SK-N-SH (cell line): ENCODE measurements at regions not wholly inside any gene's neighbourhood (a gene's known extent, or its start where the extent isn't known, plus 50 kb on each side); places are given as distances from the start of the nearest gene placed in this dataset.

Experiments
- CTCF ChIA-PET: fragments of 300-600, 350-600 bp; formaldehyde crosslinking; extraction: SDS; loops from one replicate; lab custom pipeline; 2021; lab: Yijun Ruan, JAX
- POLR2A ChIA-PET: fragments of 350-600 bp; sonication (Branson Sonifier 250); formaldehyde crosslinking; extraction: SDS; loops from one replicate; lab custom pipeline; 2020; ENCODE audit warnings: antibody characterized with exemption, inconsistent platforms; lab: Yijun Ruan, JAX
- DNase-seq: peaks from one replicate; pipeline ENCODE4 v3.0.0; 2012
- H2AFZ ChIP-seq: fragments of 200-600 bp; sonication (generic); 2 replicates; pipeline ENCODE4 v1.8.1; 2016; ENCODE audit warnings: antibody characterized with exemption, mild to moderate bottlenecking, low read depth
- H3F3A ChIP-seq: fragments of 200-600 bp; sonication (generic); replicated peaks from 2 replicates; pipeline ENCODE3; 2016; ENCODE audit warnings: antibody characterized with exemption, mild to moderate bottlenecking; ENCODE audit not compliant: insufficient read depth
- H3K27ac ChIP-seq, 2 experiments: fragments of 200-500 bp in 1 of 2; fragments of 200-600 bp in 1 of 2; sonication (Bioruptor generic) in 1 of 2; sonication (generic), shearing (Covaris generic) in 1 of 2; 2 replicates each; pipeline versions ENCODE4 v1.5.1 to v1.6.1; 2014 to 2016; ENCODE audit warnings: low read depth in 2 of 2, inconsistent platforms in 1 of 2, low read length in 1 of 2, mild to moderate bottlenecking in 1 of 2, mixed read lengths in 1 of 2
- H3K27me3 ChIP-seq: fragments of 200-600 bp; sonication (generic), shearing (Covaris generic); 2 replicates; pipeline ENCODE4 v1.6.1; 2016; ENCODE audit warnings: mixed run types; ENCODE audit not compliant: insufficient read depth
- H3K36me3 ChIP-seq, 2 experiments: fragments of 200-500 bp in 1 of 2; fragments of 200-600 bp in 1 of 2; sonication (Bioruptor generic) in 1 of 2; sonication (generic) in 1 of 2; replicated peaks in 1 of 2; 2 replicates each; pipeline versions ENCODE3 to v1.5.1; 2014 to 2016; ENCODE audit warnings: low read length in 1 of 2, mild to moderate bottlenecking in 1 of 2; ENCODE audit not compliant: insufficient read depth in 2 of 2, control insufficient read depth in 1 of 2
- H3K4me1 ChIP-seq, 2 experiments: fragments of 200-500 bp in 1 of 2; fragments of 200-600 bp in 1 of 2; sonication (Bioruptor generic) in 1 of 2; sonication (generic), shearing (Covaris generic) in 1 of 2; 2 replicates each; pipeline versions ENCODE4 v1.5.1 to v1.6.1; 2014 to 2016; ENCODE audit warnings: low read depth in 1 of 2, low read length in 1 of 2, mixed run types in 1 of 2; ENCODE audit not compliant: insufficient read depth in 2 of 2, control insufficient read depth in 1 of 2
- H3K4me2 ChIP-seq: fragments of 200-600 bp; sonication (generic), shearing (Covaris generic); 2 replicates; pipeline ENCODE4 v1.6.1; 2017; ENCODE audit warnings: mixed run types
- H3K4me3 ChIP-seq, 2 experiments: fragments of 200-500 bp in 1 of 2; fragments of 200-600 bp in 1 of 2; sonication (Bioruptor generic) in 1 of 2; sonication (generic), shearing (Covaris generic) in 1 of 2; 2 replicates each; pipeline versions ENCODE4 v1.5.1 to v1.8.1; 2014 to 2016; ENCODE audit warnings: low read depth in 2 of 2, inconsistent platforms in 1 of 2, low read length in 1 of 2, mild to moderate bottlenecking in 1 of 2, mixed read lengths in 1 of 2, moderate library complexity in 1 of 2
- H3K79me2 ChIP-seq: fragments of 200-600 bp; sonication (generic); 2 replicates; pipeline ENCODE4 v1.8.1; 2017; ENCODE audit warnings: mild to moderate bottlenecking; ENCODE audit not compliant: insufficient read depth
- H3K9ac ChIP-seq: fragments of 200-600 bp; sonication (generic); 2 replicates; pipeline ENCODE4 v1.6.1; 2017; ENCODE audit warnings: mixed run types
- H3K9me2 ChIP-seq: fragments of 200-600 bp; sonication (generic); 2 replicates; pipeline ENCODE4 v1.6.1; 2017; ENCODE audit warnings: mixed run types
- H3K9me3 ChIP-seq: fragments of 200-600 bp; sonication (generic); 2 replicates; pipeline ENCODE4 v1.6.1; 2017; ENCODE audit warnings: mixed run types, mild to moderate bottlenecking, moderate library complexity
- H4K20me1 ChIP-seq: fragments of 200-600 bp; sonication (generic); 2 replicates; pipeline ENCODE4 v1.6.1; 2017; ENCODE audit warnings: mild to moderate bottlenecking, mixed run types; ENCODE audit not compliant: insufficient read depth
- CHD2 ChIP-seq: fragments of 150-350 bp; IDR thresholded peaks from 2 replicates; pipeline ENCODE4 v1.6.1; 2018; ENCODE audit warnings: low read length; ENCODE audit not compliant: partially characterized antibody
- ELF1 ChIP-seq: IDR thresholded peaks from 2 replicates; pipeline ENCODE4 v1.4.0; 2012
- FOSL2 ChIP-seq: IDR thresholded peaks from 2 replicates; pipeline ENCODE4 v1.4.0; 2012; ENCODE audit warnings: low read depth, mild to moderate bottlenecking, moderate library complexity, borderline replicate concordance
- GATA2 ChIP-seq: sonication (generic); formaldehyde crosslinking; IDR thresholded peaks from 2 replicates; pipeline ENCODE4 v1.5.0; 2020; ENCODE audit warnings: mild to moderate bottlenecking, missing genetic modification reagents
- JUND ChIP-seq: IDR thresholded peaks from 2 replicates; pipeline ENCODE4 v1.4.0; 2012
- MEF2A ChIP-seq: IDR thresholded peaks from 2 replicates; pipeline ENCODE4 v1.4.0; 2012; ENCODE audit warnings: low read depth, borderline replicate concordance
- MXI1 ChIP-seq: IDR thresholded peaks from 2 replicates; pipeline ENCODE4 v1.6.1; 2012; ENCODE audit warnings: mild to moderate bottlenecking, low read depth, low read length, improper control_type of control experiment
- POLR2AphosphoS5 ChIP-seq: IDR thresholded peaks from 2 replicates; pipeline ENCODE4 v1.6.1; 2012; ENCODE audit warnings: low read depth, low read length
- RAD21 ChIP-seq: IDR thresholded peaks from 2 replicates; pipeline ENCODE4 v1.6.1; 2012; ENCODE audit warnings: mild to moderate bottlenecking, low read length
- RFX5 ChIP-seq: IDR thresholded peaks from 2 replicates; pipeline ENCODE4 v1.6.1; 2012; ENCODE audit warnings: mild to moderate bottlenecking, improper control_type of control experiment, low read length
- SIN3A ChIP-seq: IDR thresholded peaks from 2 replicates; pipeline ENCODE4 v1.6.1; 2012; ENCODE audit warnings: low read depth, mild to moderate bottlenecking, low read length, moderate library complexity, borderline replicate concordance
- SMC3 ChIP-seq: IDR thresholded peaks from 2 replicates; pipeline ENCODE4 v1.6.1; 2012; ENCODE audit warnings: low read depth, low read length, improper control_type of control experiment
- TAF1 ChIP-seq: IDR thresholded peaks from 2 replicates; pipeline ENCODE4 v1.6.1; 2012; ENCODE audit warnings: low read depth, mild to moderate bottlenecking, low read length, moderate library complexity, borderline replicate concordance
- WGBS: methylation state at CpG from one replicate; pipeline ENCODE4 v1.1.6; 2017; ENCODE audit warnings: low lambda C conversion rate; 5-methylcytosine and 5-hydroxymethylcytosine counted together
- TF ChIP-seq, protein P1 (sequence below): fragments of 150-350 bp; IDR thresholded peaks from 2 replicates; pipeline ENCODE4 v1.6.1; 2016; ENCODE audit warnings: mild to moderate bottlenecking, low read depth, low read length
- TF ChIP-seq, protein P2 (sequence below): IDR thresholded peaks from 2 replicates; pipeline ENCODE4 v1.6.1; 2012; ENCODE audit warnings: mild to moderate bottlenecking, low read depth, low read length, moderate library complexity
- TF ChIP-seq, protein P3 (sequence below): IDR thresholded peaks from 2 replicates; pipeline ENCODE4 v1.4.0; 2012; ENCODE audit warnings: low read depth, borderline replicate concordance

DNA sequence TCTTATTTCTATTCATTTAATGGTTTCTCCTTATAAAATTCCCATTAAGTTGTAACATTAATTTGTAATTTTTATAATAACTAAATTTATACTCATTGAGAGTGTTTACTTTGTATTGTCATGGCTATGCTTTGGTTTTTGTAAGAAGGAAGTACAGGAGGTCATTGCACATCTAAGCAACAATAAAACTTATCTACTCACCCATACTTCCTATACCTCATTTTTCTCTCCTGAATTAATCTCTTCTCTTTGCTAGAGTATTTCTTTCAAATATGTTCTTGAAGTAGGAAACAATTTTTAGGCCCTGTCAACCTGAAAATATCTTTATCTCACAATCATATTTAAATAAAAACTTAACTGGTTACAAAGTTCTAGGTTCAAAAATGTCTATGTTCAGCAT is 95.4 kb upstream of the WDR11 start:
- no peaks in the 10 kb centered on the region for H3K4me1 ChIP-seq
- no peak overlapping the region for H3K4me2 ChIP-seq
- H3F3A ChIP-seq, result no peaks in the 10 kb centered on the region
- TF ChIP-seq, protein P1, sequence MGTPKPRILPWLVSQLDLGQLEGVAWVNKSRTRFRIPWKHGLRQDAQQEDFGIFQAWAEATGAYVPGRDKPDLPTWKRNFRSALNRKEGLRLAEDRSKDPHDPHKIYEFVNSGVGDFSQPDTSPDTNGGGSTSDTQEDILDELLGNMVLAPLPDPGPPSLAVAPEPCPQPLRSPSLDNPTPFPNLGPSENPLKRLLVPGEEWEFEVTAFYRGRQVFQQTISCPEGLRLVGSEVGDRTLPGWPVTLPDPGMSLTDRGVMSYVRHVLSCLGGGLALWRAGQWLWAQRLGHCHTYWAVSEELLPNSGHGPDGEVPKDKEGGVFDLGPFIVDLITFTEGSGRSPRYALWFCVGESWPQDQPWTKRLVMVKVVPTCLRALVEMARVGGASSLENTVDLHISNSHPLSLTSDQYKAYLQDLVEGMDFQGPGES, result no peak
- TF ChIP-seq MEF2A (no peak), POLR2AphosphoS5 (no peak), JUND (no peak), MXI1 (no peak), SIN3A (no peak), ELF1 (no peak), GATA2 (CRISPR knock-in tag) (no peak), SMC3 (no peak)
- TF ChIP-seq, protein P2, sequence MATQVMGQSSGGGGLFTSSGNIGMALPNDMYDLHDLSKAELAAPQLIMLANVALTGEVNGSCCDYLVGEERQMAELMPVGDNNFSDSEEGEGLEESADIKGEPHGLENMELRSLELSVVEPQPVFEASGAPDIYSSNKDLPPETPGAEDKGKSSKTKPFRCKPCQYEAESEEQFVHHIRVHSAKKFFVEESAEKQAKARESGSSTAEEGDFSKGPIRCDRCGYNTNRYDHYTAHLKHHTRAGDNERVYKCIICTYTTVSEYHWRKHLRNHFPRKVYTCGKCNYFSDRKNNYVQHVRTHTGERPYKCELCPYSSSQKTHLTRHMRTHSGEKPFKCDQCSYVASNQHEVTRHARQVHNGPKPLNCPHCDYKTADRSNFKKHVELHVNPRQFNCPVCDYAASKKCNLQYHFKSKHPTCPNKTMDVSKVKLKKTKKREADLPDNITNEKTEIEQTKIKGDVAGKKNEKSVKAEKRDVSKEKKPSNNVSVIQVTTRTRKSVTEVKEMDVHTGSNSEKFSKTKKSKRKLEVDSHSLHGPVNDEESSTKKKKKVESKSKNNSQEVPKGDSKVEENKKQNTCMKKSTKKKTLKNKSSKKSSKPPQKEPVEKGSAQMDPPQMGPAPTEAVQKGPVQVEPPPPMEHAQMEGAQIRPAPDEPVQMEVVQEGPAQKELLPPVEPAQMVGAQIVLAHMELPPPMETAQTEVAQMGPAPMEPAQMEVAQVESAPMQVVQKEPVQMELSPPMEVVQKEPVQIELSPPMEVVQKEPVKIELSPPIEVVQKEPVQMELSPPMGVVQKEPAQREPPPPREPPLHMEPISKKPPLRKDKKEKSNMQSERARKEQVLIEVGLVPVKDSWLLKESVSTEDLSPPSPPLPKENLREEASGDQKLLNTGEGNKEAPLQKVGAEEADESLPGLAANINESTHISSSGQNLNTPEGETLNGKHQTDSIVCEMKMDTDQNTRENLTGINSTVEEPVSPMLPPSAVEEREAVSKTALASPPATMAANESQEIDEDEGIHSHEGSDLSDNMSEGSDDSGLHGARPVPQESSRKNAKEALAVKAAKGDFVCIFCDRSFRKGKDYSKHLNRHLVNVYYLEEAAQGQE, result no peak
- H4K20me1 ChIP-seq, result no peaks in the 10 kb centered on the region
- no peaks in the 10 kb centered on the region for H3K27me3 ChIP-seq
- ChIA-PET POLR2A (no interaction called here), CTCF (no interaction called here)
- H3K79me2 ChIP-seq, result no peaks in the 10 kb centered on the region
- no peak overlapping the region for H3K27ac ChIP-seq
- no peak overlapping the region for H3K9ac ChIP-seq
- no peaks in the 10 kb centered on the region for H3K9me2 ChIP-seq
- H3K9me3 ChIP-seq, result no peaks in the 10 kb centered on the region; the same call in 1 of the 2 replicates
- no peak for DNase-seq
- no peak overlapping the region for H2AFZ ChIP-seq
- H3K4me3 ChIP-seq, result no peak overlapping the region
- H3K36me3 ChIP-seq, result no peaks in the 10 kb centered on the region

DNA sequence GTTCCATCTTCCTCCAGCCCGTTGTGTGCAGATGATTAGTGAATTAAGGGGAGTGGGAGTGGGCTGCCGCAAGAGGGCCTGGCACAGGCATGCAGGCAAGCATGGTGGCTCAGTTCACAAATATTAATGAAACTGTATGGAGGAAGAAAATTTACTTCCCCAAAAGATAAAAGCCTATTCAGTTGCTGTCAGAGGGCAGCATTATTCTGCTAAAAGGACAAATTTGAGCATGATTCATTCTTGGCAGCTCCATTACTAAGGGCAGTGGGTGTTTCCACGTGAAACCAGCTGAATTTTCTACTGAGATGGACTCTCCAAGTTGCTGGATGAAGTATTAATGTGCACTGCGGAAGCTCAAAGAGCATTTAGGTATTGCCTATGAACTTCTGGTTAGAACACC is 90.9 kb upstream of the WDR11 start:
- Histone ChIP-seq H3K27ac (no peak overlapping the region), H3K4me2 (no peak overlapping the region), H3F3A (no peaks in the 10 kb centered on the region), H3K4me1 (peaks cover 0 to 4% of the 10 kb centered on the region in 2 experiments; a peak in 1 of 4 replicates), H3K79me2 (no peaks in the 10 kb centered on the region), H3K27me3 (no peaks in the 10 kb centered on the region), H4K20me1 (no peaks in the 10 kb centered on the region), H2AFZ (no peak overlapping the region), H3K36me3 (no peaks in the 10 kb centered on the region), H3K9me2 (no peaks in the 10 kb centered on the region), H3K9ac (no peak overlapping the region), H3K9me3 (no peaks in the 10 kb centered on the region), H3K4me3 (no peak overlapping the region)
- 49% methylated on average over 4 of the region's 4 CpGs for WGBS
- POLR2A ChIA-PET, result no interaction called here
- DNase-seq, result no peak
- CTCF ChIA-PET, result interaction anchor here (1.4 kb wide), 1 partner anchor 337 kb away, joined by 3 read pairs; no protein-coding TSS in a partner anchor
- no peak for TF ChIP-seq GATA2 (CRISPR knock-in tag)
- TF ChIP-seq FOSL2, result no peak
- TF ChIP-seq, protein P3, sequence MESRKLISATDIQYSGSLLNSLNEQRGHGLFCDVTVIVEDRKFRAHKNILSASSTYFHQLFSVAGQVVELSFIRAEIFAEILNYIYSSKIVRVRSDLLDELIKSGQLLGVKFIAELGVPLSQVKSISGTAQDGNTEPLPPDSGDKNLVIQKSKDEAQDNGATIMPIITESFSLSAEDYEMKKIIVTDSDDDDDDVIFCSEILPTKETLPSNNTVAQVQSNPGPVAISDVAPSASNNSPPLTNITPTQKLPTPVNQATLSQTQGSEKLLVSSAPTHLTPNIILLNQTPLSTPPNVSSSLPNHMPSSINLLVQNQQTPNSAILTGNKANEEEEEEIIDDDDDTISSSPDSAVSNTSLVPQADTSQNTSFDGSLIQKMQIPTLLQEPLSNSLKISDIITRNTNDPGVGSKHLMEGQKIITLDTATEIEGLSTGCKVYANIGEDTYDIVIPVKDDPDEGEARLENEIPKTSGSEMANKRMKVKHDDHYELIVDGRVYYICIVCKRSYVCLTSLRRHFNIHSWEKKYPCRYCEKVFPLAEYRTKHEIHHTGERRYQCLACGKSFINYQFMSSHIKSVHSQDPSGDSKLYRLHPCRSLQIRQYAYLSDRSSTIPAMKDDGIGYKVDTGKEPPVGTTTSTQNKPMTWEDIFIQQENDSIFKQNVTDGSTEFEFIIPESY, result no peak
- TF ChIP-seq TAF1, result no peak
- no peak for TF ChIP-seq RAD21
- TF ChIP-seq RFX5, result no peak
- TF ChIP-seq ELF1, result no peak
- no peak for TF ChIP-seq CHD2
